IPS DF 4.7 (cell line): ENCODE measurements at regions not wholly inside any gene's neighbourhood (a gene's known extent, or its start where the extent isn't known, plus 50 kb on each side); places are given as distances from the start of the nearest gene placed in this dataset.

Experiments used
- DNase-seq: peaks from one replicate; pipeline ENCODE4 v3.0.0-alpha.2; 2013; ENCODE audit warnings: low spot score; ENCODE audit errors: extremely low read depth

GRCh38 chr2:107618769-107619168 is 207.9 kb upstream of the RGPD4 start:
- DNase-seq = no peak

GRCh38 chr2:107621186-107622165 is 205.2 kb upstream of the RGPD4 start:
- no peak for DNase-seq

GRCh38 chr2:107622741-107623310 is 203.9 kb upstream of the RGPD4 start:
- DNase-seq = no peak

DNA sequence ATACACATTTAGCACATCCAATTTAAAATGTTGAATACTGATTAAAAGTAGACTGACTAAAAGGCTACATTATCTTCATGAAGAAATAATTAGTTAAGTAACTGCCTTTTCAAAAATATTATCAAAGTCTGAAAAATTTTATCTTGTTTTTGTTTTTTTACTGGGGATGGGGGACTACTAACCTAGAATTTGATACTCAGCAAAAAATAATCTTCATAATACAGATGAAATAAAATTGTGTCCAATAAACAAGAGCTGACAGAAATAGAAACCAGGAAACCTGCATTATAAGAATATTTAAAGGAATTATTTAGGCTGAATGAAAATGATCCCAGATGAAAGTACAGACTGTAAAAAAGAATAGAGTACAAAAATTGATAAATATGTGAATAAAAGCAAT is 200.7 kb upstream of the RGPD4 start:
- DNase-seq = no peak

DNA sequence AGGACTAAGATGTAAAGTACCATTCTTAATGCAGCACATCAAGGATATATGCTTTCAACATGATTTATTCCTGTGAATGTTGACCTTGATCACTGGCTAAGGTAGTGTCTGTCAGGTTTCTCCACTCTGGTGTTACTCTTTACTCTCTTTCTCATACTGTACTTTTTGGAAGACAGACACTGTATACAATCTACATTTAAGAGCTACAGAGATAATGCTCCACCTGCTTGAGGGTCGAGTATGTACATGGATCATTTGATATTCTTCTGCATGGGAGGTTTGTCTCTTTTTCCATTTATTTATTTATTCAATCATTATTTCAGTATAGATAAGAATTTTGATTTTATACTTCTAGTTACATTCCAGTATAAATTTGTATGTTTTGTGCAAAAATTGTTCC is 199.5 kb upstream of the RGPD4 start:
- no peak for DNase-seq

DNA sequence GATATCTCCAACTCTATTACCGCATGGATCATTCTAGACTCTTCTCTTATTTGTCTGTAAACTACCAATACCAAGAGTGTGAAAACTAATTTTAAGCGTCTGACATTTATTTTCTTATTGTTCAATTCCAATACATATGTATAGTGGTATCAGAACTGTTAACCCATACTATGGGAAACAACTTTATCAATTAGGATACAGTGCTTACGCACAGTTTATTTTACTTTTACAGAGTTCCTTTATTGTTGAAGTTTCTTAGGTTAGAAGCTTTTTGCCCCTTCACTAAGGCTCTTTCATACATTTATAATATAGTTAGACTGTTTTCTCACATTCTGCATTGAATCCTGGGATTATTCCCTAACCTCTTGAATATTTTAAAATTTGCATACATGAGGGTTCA is 198.8 kb upstream of the RGPD4 start:
- DNase-seq = no peak

GRCh38 chr2:107633580-107634147 is 193.0 kb upstream of the RGPD4 start:
- DNase-seq = no peak

- DNase-seq = no peak
These were observed 192.5 kb upstream of the RGPD4 start for GRCh38 chr2:107634172-107634571.

DNA sequence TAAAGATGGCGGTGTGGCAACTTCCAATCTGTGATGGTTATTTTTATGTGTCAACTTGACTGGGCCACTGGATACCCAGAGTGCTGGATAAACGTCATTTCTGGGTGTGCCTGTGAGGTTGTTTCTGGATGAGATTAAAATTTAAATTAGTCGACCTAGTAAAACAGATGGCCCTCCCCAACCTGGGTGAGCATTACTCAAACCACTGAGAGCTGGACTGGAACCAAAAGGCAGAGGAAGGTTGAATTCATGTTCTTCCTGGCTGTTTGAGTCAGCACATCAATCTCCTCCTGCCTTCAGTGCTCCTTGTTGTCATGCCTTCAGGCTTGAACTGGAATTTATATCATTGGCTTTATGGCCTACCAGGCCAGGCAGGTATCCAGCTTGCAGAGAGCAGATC is 190.8 kb upstream of the RGPD4 start:
- DNase-seq = no peak

DNA sequence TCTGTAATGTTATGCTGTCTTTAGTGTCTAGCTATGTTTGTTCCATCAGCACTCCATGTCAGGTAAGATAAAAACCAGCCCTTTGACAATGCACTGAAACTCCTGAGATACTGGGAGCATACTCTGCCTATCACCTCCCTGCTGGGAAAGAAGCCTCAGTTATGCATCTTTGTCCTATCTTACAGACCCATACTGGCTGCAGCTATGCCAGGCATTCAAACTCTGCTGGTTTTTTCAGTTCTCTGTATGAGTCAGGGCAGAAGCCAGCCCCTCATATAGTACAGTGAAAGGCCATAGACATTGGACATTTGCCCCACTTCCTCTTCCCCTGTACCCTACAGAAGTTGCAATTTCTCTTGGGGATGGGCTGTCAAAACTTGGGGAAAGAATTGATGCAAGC is 181.1 kb upstream of the RGPD4 start:
- no peak for DNase-seq

GRCh38 chr2:107648781-107649404 is 177.8 kb upstream of the RGPD4 start:
- no peak for DNase-seq

- DNase-seq = no peak
These were observed 169.6 kb upstream of the RGPD4 start for GRCh38 chr2:107657049-107657448.

DNA sequence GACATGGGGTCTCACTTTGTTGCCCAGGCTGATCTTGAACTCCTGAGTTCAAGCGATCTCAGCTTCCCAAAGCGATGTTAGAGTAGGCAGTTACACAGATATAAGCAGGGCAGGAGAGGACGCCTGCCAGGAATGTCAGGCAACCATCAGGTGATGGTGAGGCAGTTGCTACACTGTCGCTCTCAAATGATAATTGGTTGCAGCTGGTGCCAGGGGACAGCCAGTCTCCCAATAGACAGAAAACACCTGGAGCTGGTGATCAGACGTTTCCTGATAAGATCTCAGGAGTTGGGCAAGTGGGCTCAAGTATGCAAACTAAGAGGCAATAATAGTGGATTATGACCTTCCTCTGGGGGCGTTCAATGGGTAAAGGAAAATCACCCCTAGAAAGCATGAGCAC is 163.1 kb upstream of the RGPD4 start:
- no peak for DNase-seq

- no peak for DNase-seq
These were observed 157.4 kb upstream of the RGPD4 start for GRCh38 chr2:107669335-107669734.

DNA sequence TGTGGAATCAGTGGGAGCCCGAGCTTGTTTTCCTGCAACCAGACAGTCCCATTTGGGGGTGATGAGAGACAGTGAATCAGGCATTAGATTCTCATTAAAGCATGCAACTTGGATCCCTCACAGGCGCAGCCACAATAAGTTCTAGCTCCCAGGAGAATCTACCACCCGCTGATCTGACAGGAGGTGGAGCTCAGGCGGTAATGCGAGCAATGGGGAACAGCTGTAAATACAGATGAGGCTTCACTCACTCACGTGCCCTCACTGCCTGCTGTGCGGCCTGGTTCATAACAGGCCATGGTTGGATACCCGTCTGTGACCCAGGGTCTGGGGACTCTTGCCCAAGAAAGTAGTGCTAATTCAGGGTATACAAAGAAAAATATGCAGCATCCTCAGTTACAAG is 144.8 kb upstream of the RGPD4 start:
- DNase-seq = no peak

GRCh38 chr2:107684421-107684820 is 142.3 kb upstream of the RGPD4 start:
- no peak for DNase-seq

- DNase-seq = no peak
These were observed 141.2 kb upstream of the RGPD4 start for GRCh38 chr2:107685421-107685986.

- DNase-seq = no peak
These were observed 139.6 kb upstream of the RGPD4 start for GRCh38 chr2:107687073-107687472.

DNA sequence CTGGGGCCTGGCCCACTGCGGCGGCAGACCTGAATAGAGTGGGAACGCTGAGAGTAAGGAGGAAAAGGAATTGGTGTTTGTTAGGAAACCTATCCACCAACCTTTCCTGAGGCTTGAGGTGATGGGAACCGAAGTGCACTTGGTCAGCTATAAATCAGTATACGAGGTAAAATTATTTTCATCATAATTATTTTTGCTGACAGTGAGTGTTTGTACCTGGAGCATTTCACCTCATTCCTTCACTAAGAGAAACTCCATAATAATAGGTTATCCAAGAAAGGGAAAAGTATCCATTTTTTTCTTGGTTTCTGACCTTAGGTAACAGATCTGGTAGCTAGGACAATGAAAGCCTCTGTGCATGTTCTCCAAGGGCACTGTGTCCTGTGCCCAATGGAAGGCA is 138.6 kb upstream of the RGPD4 start:
- DNase-seq = no peak

GRCh38 chr2:107693604-107694003 is 133.1 kb upstream of the RGPD4 start:
- DNase-seq = no peak

- no peak for DNase-seq
These were observed 132.0 kb upstream of the RGPD4 start for GRCh38 chr2:107694667-107695066.

- DNase-seq = no peak
These were observed 129.3 kb upstream of the RGPD4 start for GRCh38 chr2:107697385-107697784.
